Endothelial cell of umbilical vein (primary cell): ENCODE measurements at regions not wholly inside any gene's neighbourhood (a gene's known extent, or its start where the extent isn't known, plus 50 kb on each side); places are given as distances from the start of the nearest gene placed in this dataset.

Experiments
- BruUV-seq: library from RNA; stranded (reverse); fragments of 400-500 nt; replicated peaks from 2 replicates; lab custom pipeline; 2021; lab: Mats Ljungman, UMichigan
- CTCF ChIA-PET: fragments of 300-600, 350-600 bp; sonication (Branson Sonifier 250); formaldehyde crosslinking; loops from one replicate; lab custom pipeline; 2021; ENCODE audit warnings: antibody characterized with exemption, inconsistent platforms; lab: Charles Lee
- POLR2A ChIA-PET: fragments of 300-600, 350-600 bp; sonication (Branson Sonifier 250); formaldehyde crosslinking; loops from one replicate; lab custom pipeline; 2021; ENCODE audit warnings: antibody characterized with exemption, inconsistent platforms; lab: Charles Lee
- DNase-seq: peaks from one replicate; pipeline ENCODE4 v3.0.0-alpha.2; 2011; ENCODE audit warnings: low read depth, low spot score
- FAIRE-seq: peaks from 2 replicates; lab custom pipeline; 2011; peaks lifted over from hg19 to GRCh38; lab: Jason Lieb, UNC
- H2AFZ ChIP-seq: 2 replicates; pipeline ENCODE4 v1.6.0; 2012; ENCODE audit warnings: low read depth, low read length, control low read depth, inconsistent platforms
- H3K27ac ChIP-seq: 2 replicates; pipeline ENCODE4 v1.5.1; 2011; ENCODE audit warnings: low read depth, mild to moderate bottlenecking, control low read depth, low read length, moderate library complexity; ENCODE audit not compliant: insufficient read depth
- H3K27me3 ChIP-seq, 2 experiments: 2 replicates each; pipeline versions ENCODE4 v1.6.0 to v1.6.1; 2011; ENCODE audit warnings: low read length in 2 of 2, mixed read lengths in 1 of 2; ENCODE audit not compliant: control insufficient read depth in 2 of 2, insufficient read depth in 2 of 2
- H3K36me3 ChIP-seq, 2 experiments: 2 replicates in 1 of 2; 3 replicates in 1 of 2; pipeline ENCODE4 v1.5.1; 2011; ENCODE audit warnings: low read length in 2 of 2, mild to moderate bottlenecking in 1 of 2, moderate library complexity in 1 of 2; ENCODE audit not compliant: control insufficient read depth in 2 of 2, insufficient read depth in 2 of 2; ENCODE audit errors: extremely low read depth in 1 of 2
- H3K4me1 ChIP-seq: 3 replicates; pipeline ENCODE4 v1.5.1; 2011; ENCODE audit warnings: mild to moderate bottlenecking, low read length; ENCODE audit not compliant: control insufficient read depth, insufficient read depth; ENCODE audit errors: extremely low read depth
- H3K4me2 ChIP-seq: 2 replicates; pipeline ENCODE4 v1.6.1; 2011; ENCODE audit warnings: low read length, control low read depth, mixed read lengths; ENCODE audit not compliant: insufficient read depth
- H3K4me3 ChIP-seq, 3 experiments: fragments of 200-600 bp in 1 of 3; sonication (generic), shearing (Covaris generic) in 1 of 3; replicated peaks in 1 of 3; 2 replicates each; pipeline ENCODE4 v1.5.1; 2011 to 2016; ENCODE audit warnings: control low read depth in 3 of 3, low read length in 3 of 3, mild to moderate bottlenecking in 2 of 3, inconsistent platforms in 1 of 3, low read depth in 1 of 3, moderate library complexity in 1 of 3; ENCODE audit not compliant: insufficient read depth in 1 of 3
- H3K79me2 ChIP-seq: 2 replicates; pipeline ENCODE4 v1.6.0; 2012; ENCODE audit warnings: low read length, inconsistent platforms; ENCODE audit not compliant: control insufficient read depth, insufficient read depth
- H3K9ac ChIP-seq: replicated peaks from 2 replicates; pipeline ENCODE3; 2011; ENCODE audit warnings: low read length, control low read depth; ENCODE audit not compliant: insufficient read depth; ENCODE audit errors: extremely low read depth
- H3K9me1 ChIP-seq: replicated peaks from 3 replicates; pipeline ENCODE4 v1.6.0; 2011; ENCODE audit warnings: mild to moderate bottlenecking, low read length; ENCODE audit not compliant: control insufficient read depth, insufficient read depth; ENCODE audit errors: extremely low read depth
- H3K9me3 ChIP-seq: replicated peaks from 2 replicates; pipeline ENCODE4 v1.5.1; 2012; ENCODE audit warnings: low read length, inconsistent platforms; ENCODE audit not compliant: control insufficient read depth, insufficient read depth
- H4K20me1 ChIP-seq: replicated peaks from 2 replicates; pipeline ENCODE3; 2011; ENCODE audit warnings: mild to moderate bottlenecking, low read length; ENCODE audit not compliant: control insufficient read depth, insufficient read depth; ENCODE audit errors: extremely low read depth
- CTCF ChIP-seq, 2 donors: IDR thresholded peaks; 1 replicate in 1 of 2; 2 replicates in 1 of 2; pipeline ENCODE4 v1.5.1; 2011; ENCODE audit warnings: low read length in 2 of 2, mild to moderate bottlenecking in 2 of 2, moderate library complexity in 2 of 2, control low read depth in 1 of 2, inconsistent platforms in 1 of 2, low read depth in 1 of 2; ENCODE audit not compliant: insufficient read depth in 1 of 2; ENCODE audit errors: extremely low read depth in 1 of 2
- EZH2 ChIP-seq: IDR thresholded peaks from 2 replicates; pipeline ENCODE4 v1.6.1; 2012; ENCODE audit warnings: borderline replicate concordance, low read depth, mild to moderate bottlenecking, moderate library complexity, low read length, inconsistent platforms; ENCODE audit not compliant: severe bottlenecking
- GATA2 ChIP-seq: IDR thresholded peaks from 2 replicates; pipeline ENCODE4 v1.7.0; 2011; ENCODE audit warnings: low read depth, mild to moderate bottlenecking, moderate library complexity, mixed read lengths, low read length; ENCODE audit not compliant: insufficient read length, insufficient read depth
- JUN ChIP-seq: IDR thresholded peaks from 2 replicates; pipeline ENCODE4 v1.6.1; 2011; ENCODE audit warnings: borderline replicate concordance, low read depth; ENCODE audit not compliant: insufficient read length, insufficient read depth
- MYC ChIP-seq: IDR thresholded peaks from one replicate; pipeline ENCODE4 v1.6.1; 2011; ENCODE audit warnings: mild to moderate bottlenecking, low read depth, low read length
- POLR2A ChIP-seq: IDR thresholded peaks from 2 replicates; pipeline ENCODE4 v1.6.1; 2012; ENCODE audit warnings: low read depth, mild to moderate bottlenecking, control low read depth, low read length
- POLR2AphosphoS5 ChIP-seq: IDR thresholded peaks from 2 replicates; pipeline ENCODE4 v1.6.1; 2012; ENCODE audit warnings: low read depth, mild to moderate bottlenecking, control low read depth, low read length, moderate library complexity; ENCODE audit not compliant: insufficient read depth
- dilution Hi-C: fragments of 300-500 bp; cut with MboI; formaldehyde crosslinking; loops from one replicate; pipeline ENCODE4 v1.15.0; 2019; ENCODE audit warnings: low sequenced_read_pairs; ENCODE audit not compliant: extremely low pct_ligation_motif_present
- intact Hi-C: fragments of 100-400 bp; cut with micrococcal nuclease; formaldehyde crosslinking; loops from one replicate; pipeline ENCODE4 v1.10.0; 2022

GRCh38 chr6:155528335-155528734 is 72.7 kb upstream of the NOX3 start:
- DNase-seq, result peak; percentile 8
- FAIRE-seq, result no peak
- peak overlapping the region; percentile 83 for H3K27ac ChIP-seq

GRCh38 chr6:155527443-155527842 is 71.8 kb upstream of the NOX3 start:
- intact Hi-C loops (loop anchor here (5.0 kb wide), 4 partner anchors 110 to 1250 kb away; partner anchors contain the start of gene ARID1B), dilution Hi-C loops (no loop called here)
- no TSS peak for BruUV-seq
- no peak overlapping the region for H3K9ac ChIP-seq
- peaks cover 21% of the 10 kb centered on the region for H3K4me1 ChIP-seq
- no peaks in the 10 kb centered on the region for H3K79me2 ChIP-seq
- ChIA-PET POLR2A (no interaction called here), CTCF (no interaction called here)
- no peaks in the 10 kb centered on the region for H4K20me1 ChIP-seq
- FAIRE-seq (no peak), DNase-seq (no peak)
- no peak overlapping the region for H2AFZ ChIP-seq
- no peaks in the 10 kb centered on the region for H3K9me3 ChIP-seq
- no peak overlapping the region for H3K4me2 ChIP-seq
- H3K4me3 ChIP-seq, result no peak overlapping the region
- no peak overlapping the region for H3K27ac ChIP-seq
- TF ChIP-seq EZH2 (no peak), JUN (no peak), GATA2 (no peak), POLR2AphosphoS5 (no peak), CTCF (IDR thresholded peaks at IDR 0.05; ENCODE audit: extremely low read depth in 1 of 2, insufficient read depth in 1 of 2, low read depth in 1 of 2, low read length in 2 of 2) (no peak), POLR2A (no peak)
- no peaks in the 10 kb centered on the region for H3K9me1 ChIP-seq
- H3K27me3 ChIP-seq, result no peaks in the 10 kb centered on the region
- H3K36me3 ChIP-seq, result no peaks in the 10 kb centered on the region

More at GRCh38 chr6:155528335-155528734, 72.7 kb upstream of the NOX3 start:
- BruUV-seq, result no TSS peak
- dilution Hi-C loops (no loop called here), intact Hi-C loops (loop anchor here (2.0 to 5.0 kb wide), 5 partner anchors 111 to 1249 kb away; partner anchors contain the start of gene ARID1B)
- Histone ChIP-seq H3K4me3 (no peak overlapping the region), H3K36me3 (no peaks in the 10 kb centered on the region), H2AFZ (no peak overlapping the region), H3K27me3 (no peaks in the 10 kb centered on the region), H3K9me1 (no peaks in the 10 kb centered on the region), H3K4me1 (peaks cover 21% of the 10 kb centered on the region), H4K20me1 (no peaks in the 10 kb centered on the region), H3K79me2 (no peaks in the 10 kb centered on the region), H3K9me3 (no peaks in the 10 kb centered on the region), H3K4me2 (peak overlapping the region; percentile 71), H3K9ac (peak overlapping the region; percentile 35)
- ChIA-PET POLR2A (no interaction called here), CTCF (interaction anchor here (0.9 to 1.8 kb wide), 10 partner anchors 9 to 214 kb away, joined by 3 to 56 read pairs (median 6); partner anchors contain the start of gene TFB1M)
- TF ChIP-seq CTCF (IDR thresholded peaks at IDR 0.05; ENCODE audit: extremely low read depth in 1 of 2, insufficient read depth in 1 of 2, low read depth in 1 of 2, low read length in 2 of 2) (no peak), MYC (no peak), EZH2 (no peak)
